Mesendoderm (in vitro differentiated cells): ENCODE measurements at regions not wholly inside any gene's neighbourhood (a gene's known extent, or its start where the extent isn't known, plus 50 kb on each side); places are given as distances from the start of the nearest gene placed in this dataset.

Experiments used
- DNase-seq: peaks from one replicate; pipeline ENCODE4 v3.0.0; 2013
- H2AK5ac ChIP-seq: 2 replicates; pipeline ENCODE4 v1.6.1; 2013; ENCODE audit warnings: low read length, inconsistent platforms
- H2BK120ac ChIP-seq: 2 replicates; pipeline ENCODE4 v1.6.1; 2013; ENCODE audit warnings: low read depth, mild to moderate bottlenecking, low read length, moderate library complexity, mixed read lengths
- H2BK15ac ChIP-seq: replicated peaks from 2 replicates; pipeline ENCODE4 v1.6.1; 2013; ENCODE audit warnings: low read depth, mild to moderate bottlenecking, moderate library complexity
- H2BK5ac ChIP-seq: 2 replicates; pipeline ENCODE4 v1.6.1; 2013; ENCODE audit warnings: low read length, inconsistent platforms
- H3K18ac ChIP-seq: 2 replicates; pipeline ENCODE4 v1.6.1; 2013; ENCODE audit warnings: mild to moderate bottlenecking, low read length, mixed read lengths
- H3K23ac ChIP-seq: one replicate; pipeline ENCODE4 v1.6.1; 2013; ENCODE audit warnings: low read length
- H3K27ac ChIP-seq: 2 replicates; pipeline ENCODE4 v1.5.1; 2013; ENCODE audit warnings: low read depth, mild to moderate bottlenecking, inconsistent platforms, low read length, moderate library complexity
- H3K27me3 ChIP-seq: 2 replicates; pipeline ENCODE4 v1.6.1; 2013; ENCODE audit warnings: low read length, control low read depth, mild to moderate bottlenecking, inconsistent platforms; ENCODE audit not compliant: insufficient read depth, poor library complexity
- H3K36me3 ChIP-seq: 2 replicates; pipeline ENCODE4 v1.6.1; 2013; ENCODE audit warnings: low read length, inconsistent platforms; ENCODE audit not compliant: control insufficient read depth, insufficient read depth
- H3K4ac ChIP-seq: one replicate; pipeline ENCODE4 v1.6.1; 2013; ENCODE audit warnings: low read depth, mild to moderate bottlenecking, low read length, moderate library complexity
- H3K4me1 ChIP-seq: 2 replicates; pipeline ENCODE4 v1.6.1; 2013; ENCODE audit warnings: low read depth, low read length, inconsistent platforms; ENCODE audit not compliant: control insufficient read depth
- H3K4me2 ChIP-seq: 2 replicates; pipeline ENCODE4 v1.6.1; 2013; ENCODE audit warnings: low read length
- H3K4me3 ChIP-seq: 2 replicates; pipeline ENCODE4 v1.5.1; 2013; ENCODE audit warnings: mild to moderate bottlenecking, low read length
- H3K56ac ChIP-seq: one replicate; pipeline ENCODE4 v1.6.1; 2013; ENCODE audit warnings: low read length
- H3K79me1 ChIP-seq: 2 replicates; pipeline ENCODE4 v1.6.1; 2013; ENCODE audit warnings: low read length, inconsistent platforms
- H3K79me2 ChIP-seq: 2 replicates; pipeline ENCODE4 v1.6.1; 2013; ENCODE audit warnings: mild to moderate bottlenecking, low read length; ENCODE audit not compliant: control insufficient read depth, insufficient read depth
- H3K9ac ChIP-seq: 2 replicates; pipeline ENCODE4 v1.6.1; 2013; ENCODE audit warnings: low read length, inconsistent platforms
- H4K5ac ChIP-seq: one replicate; pipeline ENCODE4 v1.6.1; 2013; ENCODE audit warnings: low read length
- H4K8ac ChIP-seq: one replicate; pipeline ENCODE4 v1.6.1; 2013; ENCODE audit warnings: low read depth, mild to moderate bottlenecking, control low read depth, low read length, moderate library complexity
- WGBS: extraction: QIAGEN DNeasy Blood & Tissue Kit; methylation state at CpG from one replicate; pipeline ENCODE4 v1.1.7; 2013; ENCODE audit warnings: low lambda C conversion rate, missing lambda C conversion rate; ENCODE audit not compliant: insufficient coverage; ENCODE audit errors: extremely low coverage; 5-methylcytosine and 5-hydroxymethylcytosine counted together

DNA sequence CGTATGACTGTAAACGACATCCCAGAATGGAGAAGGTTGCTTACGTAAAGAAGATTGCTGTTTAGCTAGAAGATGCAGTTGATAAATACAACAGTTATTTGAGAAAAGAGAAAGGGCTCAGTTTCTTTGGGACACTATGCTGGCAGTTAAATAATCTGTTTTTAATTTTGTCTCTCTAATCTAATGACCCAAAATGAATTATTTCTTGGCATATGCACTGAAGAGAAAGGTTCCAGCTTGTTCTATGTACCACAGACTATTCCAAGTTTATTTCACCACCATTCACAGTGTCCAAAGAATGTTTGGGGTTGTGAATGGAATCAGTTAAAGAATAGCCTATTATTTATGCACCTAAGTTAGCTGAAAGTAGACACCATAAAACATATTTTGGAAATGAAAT, 449.9 kb downstream of the RNF144B start:
- H2AK5ac ChIP-seq, result no peak overlapping the region
- H3K27ac ChIP-seq, result no peak overlapping the region

DNA sequence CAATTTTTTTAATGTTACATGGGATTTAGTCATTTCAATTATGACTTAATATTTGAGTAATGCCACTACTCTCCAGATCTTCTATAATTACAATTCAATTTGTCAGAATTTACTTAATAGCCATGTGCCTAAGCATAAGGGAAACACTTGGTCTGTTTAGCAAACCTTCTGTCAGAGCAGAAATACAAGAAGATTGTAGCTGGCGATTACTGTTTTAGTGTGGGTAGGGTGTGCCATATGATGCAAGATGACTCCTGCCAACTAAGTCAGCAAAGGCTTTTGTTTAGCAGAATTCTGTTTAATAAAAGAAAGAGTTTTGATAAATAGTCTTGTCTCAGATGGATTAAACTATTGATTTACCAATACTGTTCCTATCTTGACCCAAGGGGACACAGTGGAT, 455.4 kb downstream of the RNF144B start:
- Histone ChIP-seq H3K18ac (no peak overlapping the region), H2BK15ac (no peak overlapping the region), H3K23ac (no peak overlapping the region), H3K4me2 (no peak overlapping the region), H3K9ac (no peak overlapping the region), H3K27ac (no peak overlapping the region), H2BK5ac (no peak overlapping the region), H3K4me1 (no peaks in the 10 kb centered on the region), H2AK5ac (no peak overlapping the region), H3K79me1 (no peaks in the 10 kb centered on the region), H2BK120ac (no peak overlapping the region), H4K8ac (no peak overlapping the region), H3K56ac (no peak overlapping the region), H3K4me3 (no peak overlapping the region), H3K27me3 (no peaks in the 10 kb centered on the region), H3K79me2 (no peaks in the 10 kb centered on the region), H4K5ac (no peak overlapping the region), H3K4ac (no peak overlapping the region), H3K36me3 (no peaks in the 10 kb centered on the region)
- WGBS, result no CpG with 5 or more reads among the region's 1 CpG
- no peak for DNase-seq

More for the DNA sequence above, 449.9 kb downstream of the RNF144B start:
- Histone ChIP-seq H3K27me3 (no peaks in the 10 kb centered on the region), H3K79me1 (no peaks in the 10 kb centered on the region), H3K4me1 (no peaks in the 10 kb centered on the region), H3K56ac (no peak overlapping the region), H3K23ac (no peak overlapping the region), H4K5ac (no peak overlapping the region), H3K4me3 (no peak overlapping the region), H3K18ac (no peak overlapping the region), H3K9ac (no peak overlapping the region), H3K4me2 (no peak overlapping the region), H3K79me2 (no peaks in the 10 kb centered on the region), H2BK5ac (no peak overlapping the region), H4K8ac (no peak overlapping the region), H2BK15ac (no peak overlapping the region), H3K4ac (no peak overlapping the region), H2BK120ac (no peak overlapping the region), H3K36me3 (no peaks in the 10 kb centered on the region)
- no peak for DNase-seq
- WGBS, result no CpG with 5 or more reads among the region's 3 CpGs

DNA sequence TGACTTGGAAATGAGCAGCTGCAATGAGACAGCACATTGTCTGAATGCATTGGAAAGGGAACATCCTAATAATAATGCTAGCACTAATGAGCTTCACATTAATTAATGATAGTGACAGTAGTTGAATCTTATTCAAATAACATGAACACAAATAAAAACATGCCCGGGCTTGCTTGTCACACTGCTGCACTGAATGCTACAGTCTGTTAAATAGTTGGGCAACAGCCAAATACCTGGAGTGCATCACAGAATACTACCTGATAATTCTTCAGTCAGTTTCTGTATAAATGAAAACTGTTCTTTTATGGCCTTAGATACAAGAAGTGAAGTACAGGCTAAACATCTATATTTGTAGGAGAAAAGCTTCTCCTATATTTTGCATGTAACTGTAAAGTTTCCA, 458.7 kb downstream of the RNF144B start:
- Histone ChIP-seq H4K5ac (no peak overlapping the region), H2AK5ac (no peak overlapping the region), H3K27ac (no peak overlapping the region), H3K79me1 (no peaks in the 10 kb centered on the region), H4K8ac (no peak overlapping the region), H3K79me2 (no peaks in the 10 kb centered on the region), H3K4me3 (no peak overlapping the region), H3K56ac (no peak overlapping the region), H2BK5ac (no peak overlapping the region), H3K36me3 (no peaks in the 10 kb centered on the region), H3K18ac (no peak overlapping the region), H3K23ac (no peak overlapping the region), H3K27me3 (no peaks in the 10 kb centered on the region), H3K4me2 (no peak overlapping the region), H3K4me1 (no peaks in the 10 kb centered on the region), H3K9ac (no peak overlapping the region), H2BK15ac (no peak overlapping the region), H3K4ac (no peak overlapping the region), H2BK120ac (no peak overlapping the region)
- no peak for DNase-seq
- WGBS, result no CpG with 5 or more reads among the region's 1 CpG

DNA sequence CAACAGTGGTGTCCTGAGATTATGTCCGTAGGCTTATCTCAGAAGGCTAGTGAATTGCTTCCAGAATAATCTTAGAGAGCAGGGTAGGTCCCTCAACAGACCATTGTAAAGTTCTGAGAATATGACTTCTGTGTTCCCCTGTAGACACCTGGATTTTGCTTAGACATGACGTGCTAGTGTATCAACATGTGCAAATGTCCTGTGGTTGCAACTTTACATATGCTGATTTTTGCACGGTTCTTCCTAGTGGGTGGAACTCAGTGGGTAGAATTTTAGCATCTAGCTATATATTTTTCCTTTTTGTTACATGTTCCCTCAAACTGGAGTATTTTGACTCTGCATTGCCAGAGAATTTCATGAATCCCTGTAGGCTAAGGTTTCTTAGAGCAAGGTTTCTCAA, 459.2 kb downstream of the RNF144B start:
- Histone ChIP-seq H3K27ac (no peak overlapping the region), H3K79me1 (no peaks in the 10 kb centered on the region), H3K79me2 (no peaks in the 10 kb centered on the region), H4K8ac (no peak overlapping the region), H2BK15ac (no peak overlapping the region), H2BK120ac (no peak overlapping the region), H3K23ac (no peak overlapping the region), H3K4me2 (no peak overlapping the region), H3K18ac (no peak overlapping the region), H2AK5ac (no peak overlapping the region), H3K4ac (no peak overlapping the region), H3K27me3 (no peaks in the 10 kb centered on the region), H4K5ac (no peak overlapping the region), H3K4me1 (no peaks in the 10 kb centered on the region), H3K36me3 (no peaks in the 10 kb centered on the region), H3K9ac (no peak overlapping the region), H2BK5ac (no peak overlapping the region), H3K56ac (no peak overlapping the region), H3K4me3 (no peak overlapping the region)
- WGBS, result no CpG with 5 or more reads among the region's 3 CpGs
- no peak for DNase-seq

DNA sequence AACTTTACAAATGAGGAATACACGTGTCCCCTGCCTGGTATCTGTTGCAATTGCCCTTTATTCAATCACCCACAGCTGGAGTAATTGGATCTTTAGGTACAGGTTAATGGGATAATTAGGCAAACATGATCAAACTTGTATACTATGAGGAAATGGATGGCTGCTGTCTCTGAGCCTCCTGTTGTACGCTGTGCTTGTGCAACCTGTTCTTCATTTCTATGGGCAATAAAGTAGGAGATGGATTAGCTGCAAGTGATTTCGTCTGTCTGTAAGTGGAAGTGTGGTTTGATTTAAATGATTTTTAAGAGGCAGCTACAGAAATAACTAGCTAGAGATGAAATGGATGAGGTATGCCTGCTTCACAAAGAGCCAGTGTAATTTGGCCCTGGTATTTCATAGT, 474.1 kb downstream of the RNF144B start:
- H4K8ac ChIP-seq, result no peak overlapping the region

DNA sequence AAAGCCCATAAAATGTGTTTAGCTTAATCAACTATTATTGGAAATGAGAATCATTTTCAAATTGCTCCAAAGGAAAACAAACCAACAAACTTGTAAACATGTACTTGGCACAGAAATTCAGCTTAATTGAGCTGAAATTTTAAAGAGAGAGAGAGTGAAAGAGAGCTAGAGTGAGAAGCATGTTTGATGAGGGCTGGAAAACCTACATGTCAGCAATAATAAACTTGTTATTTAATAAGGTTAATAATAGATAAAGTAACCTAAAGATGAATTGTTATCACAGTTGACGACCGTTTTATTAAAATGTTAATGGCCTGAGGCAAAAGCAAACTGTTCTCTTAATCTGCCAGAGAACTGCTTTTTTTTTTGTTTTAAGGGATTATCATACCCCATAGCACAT, 496.1 kb downstream of the RNF144B start:
- Histone ChIP-seq H4K5ac (no peak overlapping the region), H3K9ac (no peak overlapping the region), H3K79me2 (no peaks in the 10 kb centered on the region), H2BK15ac (no peak overlapping the region), H3K79me1 (no peaks in the 10 kb centered on the region), H2AK5ac (no peak overlapping the region), H3K23ac (no peak overlapping the region), H3K56ac (no peak overlapping the region), H3K18ac (no peak overlapping the region), H3K36me3 (no peaks in the 10 kb centered on the region), H3K4ac (no peak overlapping the region), H4K8ac (no peak overlapping the region), H2BK120ac (no peak overlapping the region), H3K4me2 (no peak overlapping the region), H3K4me1 (no peaks in the 10 kb centered on the region), H2BK5ac (no peak overlapping the region), H3K27me3 (no peaks in the 10 kb centered on the region), H3K27ac (no peak overlapping the region), H3K4me3 (no peak overlapping the region)
- WGBS, result no CpG with 5 or more reads among the region's 2 CpGs
- DNase-seq, result no peak

More for the DNA sequence above, 474.1 kb downstream of the RNF144B start:
- Histone ChIP-seq H3K4me3 (no peak overlapping the region), H3K4me1 (no peaks in the 10 kb centered on the region), H3K4me2 (no peak overlapping the region), H3K36me3 (no peaks in the 10 kb centered on the region), H3K27ac (no peak overlapping the region), H3K18ac (no peak overlapping the region), H2BK120ac (no peak overlapping the region), H3K79me1 (no peaks in the 10 kb centered on the region), H3K27me3 (no peaks in the 10 kb centered on the region), H2AK5ac (no peak overlapping the region), H3K56ac (no peak overlapping the region), H3K9ac (no peak overlapping the region), H2BK15ac (no peak overlapping the region), H4K5ac (no peak overlapping the region), H2BK5ac (no peak overlapping the region), H3K23ac (no peak overlapping the region), H3K79me2 (no peaks in the 10 kb centered on the region), H3K4ac (no peak overlapping the region)
- no peak for DNase-seq
- WGBS, result no CpG with 5 or more reads among the region's 3 CpGs
